B cell (primary cell): ENCODE measurements at regions not wholly inside any gene's neighbourhood (a gene's known extent, or its start where the extent isn't known, plus 50 kb on each side); places are given as distances from the start of the nearest gene placed in this dataset.

Experiments used
- ATAC-seq: fragments of 200-7000 bp; cut with Tn5 transposase; one replicate; pipeline ENCODE4 v1.10.0; 2021; ENCODE audit warnings: low read depth, mild to moderate bottlenecking, moderate number of reproducible peaks, moderate library complexity
- CTCF ChIA-PET: fragments of 350-600 bp; sonication (Branson Sonifier 250); formaldehyde crosslinking; loops from one replicate; lab custom pipeline; 2021; ENCODE audit warnings: antibody characterized with exemption, inconsistent platforms; lab: Charles Lee
- POLR2A ChIA-PET: fragments of 350-600 bp; sonication (Branson Sonifier 250); formaldehyde crosslinking; loops from one replicate; lab custom pipeline; 2021; ENCODE audit warnings: antibody characterized with exemption; lab: Charles Lee
- DNase-seq: peaks from one replicate; pipeline ENCODE4 v3.0.0; 2013
- H2AFZ ChIP-seq: 2 replicates; pipeline ENCODE4 v1.6.1; 2012; ENCODE audit warnings: mild to moderate bottlenecking, low read depth, low read length; ENCODE audit not compliant: insufficient read depth, poor library complexity, severe bottlenecking
- H3K27ac ChIP-seq, 2 donors: 1 replicate in 1 of 2; 2 replicates in 1 of 2; pipeline ENCODE4 v1.5.1; 2012 to 2013; ENCODE audit warnings: low read length in 2 of 2, mild to moderate bottlenecking in 2 of 2, moderate library complexity in 1 of 2
- H3K27me3 ChIP-seq, 4 experiments: fragments of 200-600 bp in 1 of 4; sonication (generic) in 1 of 4; replicated peaks in 1 of 4; 1 replicate in 2 of 4; 2 replicates in 2 of 4; pipeline versions ENCODE4 v1.6.1 to v1.7.0; 2013 to 2016; ENCODE audit warnings: low read length in 3 of 4, mild to moderate bottlenecking in 2 of 4, mixed read lengths in 1 of 4, moderate library complexity in 1 of 4; ENCODE audit not compliant: insufficient read depth in 4 of 4, control insufficient read depth in 3 of 4; ENCODE audit errors: control extremely low read depth in 1 of 4
- H3K36me3 ChIP-seq, 2 experiments: replicated peaks in 1 of 2; 1 replicate in 1 of 2; 2 replicates in 1 of 2; pipeline versions ENCODE4 v1.6.1 to v1.7.1; 2013; ENCODE audit warnings: low read length in 1 of 2; ENCODE audit not compliant: insufficient read depth in 2 of 2, control insufficient read depth in 1 of 2; ENCODE audit errors: control extremely low read depth in 1 of 2, extremely low read depth in 1 of 2
- H3K4me1 ChIP-seq, 2 donors: fragments of 200-600 bp in 1 of 2; sonication (generic) in 1 of 2; 1 replicate in 1 of 2; 2 replicates in 1 of 2; pipeline versions ENCODE4 v1.5.1 to v1.6.1; 2013 to 2017; ENCODE audit warnings: low read length in 2 of 2; ENCODE audit not compliant: control insufficient read depth in 2 of 2, insufficient read depth in 2 of 2
- H3K4me2 ChIP-seq: replicated peaks from 2 replicates; pipeline ENCODE3; 2012; ENCODE audit warnings: mild to moderate bottlenecking, low read depth, low read length; ENCODE audit not compliant: poor library complexity, severe bottlenecking
- H3K4me3 ChIP-seq, 5 experiments: fragments of 200-600 bp in 1 of 5; sonication (generic) in 1 of 5; 1 replicate in 3 of 5; 2 replicates in 2 of 5; pipeline versions ENCODE4 v1.5.1 to v1.7.0; 2011 to 2016; ENCODE audit warnings: low read length in 4 of 5, mild to moderate bottlenecking in 4 of 5, low read depth in 2 of 5, control low read depth in 1 of 5, moderate library complexity in 1 of 5; ENCODE audit not compliant: insufficient read depth in 1 of 5; ENCODE audit errors: control extremely low read depth in 1 of 5, extremely low read depth in 1 of 5
- H3K79me2 ChIP-seq: fragments of 200-600 bp; sonication (generic); one replicate; pipeline ENCODE4 v1.6.0; 2016; ENCODE audit warnings: low read length; ENCODE audit not compliant: control insufficient read depth, insufficient read depth
- H3K9ac ChIP-seq: fragments of 200-600 bp; sonication (generic); 2 replicates; pipeline ENCODE4 v1.6.1; 2017; ENCODE audit warnings: mild to moderate bottlenecking, low read length, moderate library complexity
- H3K9me3 ChIP-seq, 3 donors: one replicate each; pipeline versions ENCODE4 v1.6.1 to v1.7.1; 2013; ENCODE audit warnings: low read length in 2 of 3; ENCODE audit not compliant: control insufficient read depth in 2 of 3, insufficient read depth in 1 of 3; ENCODE audit errors: control extremely low read depth in 1 of 3
- H4K20me1 ChIP-seq: 2 replicates; pipeline ENCODE4 v1.6.0; 2012; ENCODE audit warnings: mild to moderate bottlenecking, low read length; ENCODE audit not compliant: insufficient read depth, control insufficient read depth, poor library complexity, severe bottlenecking
- H3K27ac Mint-ChIP-seq: one replicate; pipeline ENCODE4 v1.8.0; 2021; ENCODE audit warnings: mixed read lengths
- H3K27me3 Mint-ChIP-seq: one replicate; pipeline ENCODE4 v1.8.0; 2021; ENCODE audit warnings: mixed read lengths
- H3K4me1 Mint-ChIP-seq: one replicate; pipeline ENCODE4 v1.8.0; 2021; ENCODE audit warnings: mixed read lengths
- H3K4me3 Mint-ChIP-seq: one replicate; pipeline ENCODE4 v1.8.0; 2021; ENCODE audit warnings: mixed read lengths
- H3K9me3 Mint-ChIP-seq: one replicate; pipeline ENCODE4 v1.8.0; 2022; ENCODE audit warnings: mixed read lengths; ENCODE audit not compliant: insufficient read depth
- EZH2 ChIP-seq: IDR thresholded peaks from 2 replicates; pipeline ENCODE4 v1.6.1; 2012; ENCODE audit warnings: borderline replicate concordance, low read depth, mild to moderate bottlenecking, moderate library complexity, low read length; ENCODE audit not compliant: insufficient read depth, poor library complexity, severe bottlenecking
- WGBS: methylation state at CpG from one replicate; pipeline ENCODE4 v1.1.5; 2013; ENCODE audit warnings: missing lambda C conversion rate; ENCODE audit not compliant: insufficient coverage; 5-methylcytosine and 5-hydroxymethylcytosine counted together
- intact Hi-C: fragments of 100-400 bp; cut with micrococcal nuclease; formaldehyde crosslinking; loops from one replicate; pipeline ENCODE4 v1.10.0; 2022
- TF ChIP-seq, protein P1 (sequence below): fragments of 200-600 bp; IDR thresholded peaks from one replicate; pipeline ENCODE4 v1.8.0; 2022; ENCODE audit warnings: antibody characterized with exemption, mild to moderate bottlenecking

DNA sequence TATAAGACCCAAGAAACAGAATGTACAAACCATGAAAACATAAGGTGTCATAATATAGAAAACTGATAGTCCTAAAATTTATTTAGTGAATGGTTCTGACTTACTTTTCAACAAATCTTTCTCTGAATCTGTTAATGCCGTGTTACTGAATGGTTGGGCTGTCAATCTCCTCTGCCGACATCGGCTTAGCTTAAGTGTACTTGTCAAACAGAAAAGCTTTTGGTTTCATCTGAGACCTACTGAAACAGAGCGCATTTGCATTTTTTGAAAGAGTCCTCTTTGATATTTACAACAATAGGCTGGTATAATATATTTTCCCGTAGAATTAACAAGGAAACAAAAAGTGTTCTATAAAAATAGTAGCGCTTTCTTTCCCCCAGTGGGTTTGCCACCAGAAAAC is 120.9 kb upstream of the ZNF804B start:
- ATAC-seq (no peak), DNase-seq (no peak)
- no peak overlapping the region for H3K9ac ChIP-seq
- H3K79me2 ChIP-seq: no peaks in the 10 kb centered on the region
- no peaks in the 10 kb centered on the region for H3K4me1 Mint-ChIP-seq
- no peaks in the 10 kb centered on the region for H3K9me3 Mint-ChIP-seq
- no peak overlapping the region for H3K27ac Mint-ChIP-seq
- intact Hi-C loops: no loop called here
- H2AFZ ChIP-seq: no peak overlapping the region
- H4K20me1 ChIP-seq: no peaks in the 10 kb centered on the region
- H3K27me3 ChIP-seq: no peaks in the 10 kb centered on the region
- WGBS: no CpG with 5 or more reads among the region's 6 CpGs
- no peaks in the 10 kb centered on the region for H3K27me3 Mint-ChIP-seq
- no peak overlapping the region for H3K27ac ChIP-seq
- H3K36me3 ChIP-seq: no peaks in the 10 kb centered on the region
- no peaks in the 10 kb centered on the region for H3K9me3 ChIP-seq
- H3K4me3 Mint-ChIP-seq: no peak overlapping the region
- CTCF ChIA-PET: no interaction called here
- POLR2A ChIA-PET: no interaction called here
- H3K4me1 ChIP-seq: no peaks in the 10 kb centered on the region
- no peak overlapping the region for H3K4me2 ChIP-seq
- H3K4me3 ChIP-seq: no peak overlapping the region
- no peak for TF ChIP-seq EZH2
- TF ChIP-seq, protein P1, sequence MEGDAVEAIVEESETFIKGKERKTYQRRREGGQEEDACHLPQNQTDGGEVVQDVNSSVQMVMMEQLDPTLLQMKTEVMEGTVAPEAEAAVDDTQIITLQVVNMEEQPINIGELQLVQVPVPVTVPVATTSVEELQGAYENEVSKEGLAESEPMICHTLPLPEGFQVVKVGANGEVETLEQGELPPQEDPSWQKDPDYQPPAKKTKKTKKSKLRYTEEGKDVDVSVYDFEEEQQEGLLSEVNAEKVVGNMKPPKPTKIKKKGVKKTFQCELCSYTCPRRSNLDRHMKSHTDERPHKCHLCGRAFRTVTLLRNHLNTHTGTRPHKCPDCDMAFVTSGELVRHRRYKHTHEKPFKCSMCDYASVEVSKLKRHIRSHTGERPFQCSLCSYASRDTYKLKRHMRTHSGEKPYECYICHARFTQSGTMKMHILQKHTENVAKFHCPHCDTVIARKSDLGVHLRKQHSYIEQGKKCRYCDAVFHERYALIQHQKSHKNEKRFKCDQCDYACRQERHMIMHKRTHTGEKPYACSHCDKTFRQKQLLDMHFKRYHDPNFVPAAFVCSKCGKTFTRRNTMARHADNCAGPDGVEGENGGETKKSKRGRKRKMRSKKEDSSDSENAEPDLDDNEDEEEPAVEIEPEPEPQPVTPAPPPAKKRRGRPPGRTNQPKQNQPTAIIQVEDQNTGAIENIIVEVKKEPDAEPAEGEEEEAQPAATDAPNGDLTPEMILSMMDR: no peak

GRCh38 chr7:88637795-88638194 is 121.7 kb upstream of the ZNF804B start:
- Histone ChIP-seq H3K9ac (no peak overlapping the region), H3K9me3 (no peaks in the 10 kb centered on the region), H4K20me1 (no peaks in the 10 kb centered on the region), H3K36me3 (no peaks in the 10 kb centered on the region), H3K79me2 (no peaks in the 10 kb centered on the region), H2AFZ (no peak overlapping the region), H3K27ac (no peak overlapping the region), H3K27me3 (no peaks in the 10 kb centered on the region), H3K4me1 (no peaks in the 10 kb centered on the region), H3K4me2 (no peak overlapping the region), H3K4me3 (no peak overlapping the region)
- intact Hi-C loops: no loop called here
- no peaks in the 10 kb centered on the region for H3K4me1 Mint-ChIP-seq
- H3K9me3 Mint-ChIP-seq: no peaks in the 10 kb centered on the region
- TF ChIP-seq EZH2: no peak
- TF ChIP-seq, protein P1: no peak
- POLR2A ChIA-PET: no interaction called here
- H3K27ac Mint-ChIP-seq: no peak overlapping the region
- no peaks in the 10 kb centered on the region for H3K27me3 Mint-ChIP-seq
- ATAC-seq (no peak), DNase-seq (no peak)
- H3K4me3 Mint-ChIP-seq: no peak overlapping the region
- CTCF ChIA-PET: no interaction called here
